HG03175 (cell line): ENCODE measurements at regions not wholly inside any gene's neighbourhood (a gene's known extent, or its start where the extent isn't known, plus 50 kb on each side); places are given as distances from the start of the nearest gene placed in this dataset.

Source experiments
- ATAC-seq: cut with Tn5 transposase; IDR thresholded peaks from one replicate; pipeline ENCODE4 v1.9.1; 2021; ENCODE audit warnings: mild to moderate bottlenecking, moderate library complexity; ENCODE audit not compliant: unreplicated experiment

DNA sequence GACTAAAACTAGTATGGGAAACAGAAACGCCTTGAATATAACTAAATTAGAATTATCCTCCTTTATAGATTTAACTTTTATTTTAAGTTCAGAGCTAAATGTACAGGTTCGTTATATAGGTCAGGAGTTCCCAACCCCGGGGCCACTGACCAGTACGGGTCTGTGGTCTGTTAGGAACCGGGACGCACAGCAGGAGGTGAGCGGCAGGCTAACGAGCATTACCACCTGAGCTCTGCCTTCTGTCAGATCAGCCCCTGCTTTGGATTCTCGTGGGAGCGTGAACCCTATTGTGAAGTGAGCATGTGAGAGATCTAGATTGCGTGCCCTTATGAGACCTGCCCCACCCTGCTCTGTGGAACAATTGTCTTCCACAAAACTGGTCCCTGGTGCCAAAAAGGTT, 51.0 kb downstream of the FAT4 start:
- no peak for ATAC-seq

DNA sequence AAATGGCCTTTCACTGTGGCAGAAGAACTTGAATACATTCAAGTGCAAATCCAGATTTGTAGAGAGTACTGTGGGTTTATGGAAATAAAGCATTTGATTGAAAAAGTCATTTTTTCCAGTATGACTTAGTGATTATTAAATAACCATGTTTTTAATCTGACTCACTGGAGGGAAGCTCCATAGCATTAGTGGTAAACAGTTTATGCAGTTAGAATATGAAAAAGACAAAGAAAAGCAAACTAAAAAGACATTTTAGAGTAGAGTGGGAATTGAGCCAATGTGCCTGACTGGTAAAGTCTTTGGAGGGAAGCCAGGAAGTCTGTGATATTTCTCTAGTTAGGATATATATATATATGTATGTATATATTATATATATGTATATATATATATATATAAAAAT, 53.4 kb downstream of the FAT4 start:
- no peak for ATAC-seq

DNA sequence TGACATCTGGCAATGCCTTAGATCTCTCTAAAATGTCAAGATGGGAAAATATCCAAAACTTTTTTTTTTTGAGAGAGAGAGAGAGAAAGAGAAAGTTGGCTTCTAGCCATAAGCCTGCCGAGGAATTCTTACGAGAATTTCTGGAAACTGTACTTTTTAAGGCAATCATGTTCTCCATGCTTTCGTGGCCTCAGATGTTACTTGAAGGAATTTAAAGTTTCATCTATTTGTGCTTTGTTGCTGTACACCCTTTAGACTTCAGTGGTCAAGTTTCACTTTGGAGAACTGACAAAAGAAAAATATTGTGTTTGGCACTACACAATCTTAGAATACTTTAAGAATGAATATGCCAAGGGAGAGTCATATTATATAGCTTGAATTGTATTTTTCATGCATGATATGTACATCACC, 53.9 kb downstream of the FAT4 start:
- no peak for ATAC-seq

DNA sequence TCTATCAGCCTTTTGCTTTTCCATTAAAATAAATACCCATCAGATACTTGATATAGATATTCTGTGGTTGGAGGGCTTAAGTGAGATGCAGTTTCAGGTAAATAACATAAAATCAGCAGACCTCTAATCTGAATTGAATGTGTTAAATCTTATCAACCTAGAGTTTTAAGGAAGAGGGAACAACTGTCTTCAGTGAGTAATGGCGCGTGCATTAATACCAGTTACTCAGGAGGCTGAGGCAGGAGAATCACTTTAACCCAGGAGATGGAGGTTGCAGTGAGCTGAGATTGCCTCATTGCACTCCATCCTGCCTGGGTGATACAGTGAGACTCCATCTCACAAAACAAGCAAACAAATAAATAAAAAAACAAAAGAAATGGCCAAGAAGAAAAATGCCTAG, 54.3 kb downstream of the FAT4 start:
- ATAC-seq, result no peak

DNA sequence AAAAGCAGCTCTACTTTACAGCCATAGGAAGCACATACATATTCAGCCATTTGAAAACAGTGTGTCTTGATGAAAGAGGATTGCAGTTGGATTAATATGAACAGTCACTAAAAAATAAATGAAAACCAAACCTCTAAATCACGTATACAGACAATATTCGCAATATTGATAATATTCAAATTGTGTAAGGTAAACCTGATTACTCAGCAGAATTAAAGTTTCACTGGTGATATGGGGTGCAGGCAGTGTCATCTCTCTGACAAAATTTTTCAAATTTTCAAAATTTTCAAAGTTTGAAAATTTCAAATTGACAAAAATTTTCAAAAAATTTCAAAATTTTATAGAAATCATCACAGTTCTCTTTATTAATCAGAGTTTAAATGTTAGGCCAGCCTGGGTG, 55.7 kb downstream of the FAT4 start:
- no peak for ATAC-seq

DNA sequence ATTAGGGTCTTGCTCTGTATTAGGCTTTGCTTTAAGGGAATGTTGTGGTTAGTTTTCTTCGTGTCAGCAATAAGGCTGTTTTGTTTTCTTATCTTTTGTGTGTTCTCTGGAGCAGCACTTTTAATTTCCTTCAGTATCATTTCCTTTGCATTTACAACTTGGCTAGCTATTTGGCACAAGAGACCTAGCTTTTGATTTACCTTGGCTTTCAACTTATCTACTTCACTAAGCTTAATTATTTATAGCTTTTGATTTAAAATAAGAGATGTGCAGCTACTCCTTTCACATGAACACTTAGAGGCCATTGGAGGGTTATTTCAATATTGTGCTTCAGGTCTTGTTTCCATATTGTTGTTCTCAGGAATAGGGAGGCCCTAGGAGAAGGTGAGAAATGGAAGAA, 68.2 kb downstream of the FAT4 start:
- no peak for ATAC-seq

DNA sequence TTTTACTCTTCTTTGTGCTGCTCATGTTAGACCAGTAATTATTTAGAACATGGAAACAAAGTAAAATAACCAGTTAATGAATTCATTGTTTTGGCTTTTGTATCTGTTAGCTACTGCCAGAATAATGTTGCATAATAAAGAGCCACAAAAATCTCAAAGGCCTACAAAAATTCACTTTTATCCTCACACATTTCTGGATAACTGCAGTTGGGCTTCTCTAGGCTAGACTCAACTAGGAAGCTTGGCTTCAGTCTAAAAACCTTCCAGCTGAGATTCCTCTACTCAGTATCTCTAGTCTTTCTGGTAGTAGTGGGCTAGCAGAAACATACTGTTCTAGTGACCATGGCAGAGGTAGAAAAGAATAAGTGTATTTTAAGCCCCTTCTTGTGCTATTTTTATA, 73.0 kb downstream of the FAT4 start:
- no peak for ATAC-seq

DNA sequence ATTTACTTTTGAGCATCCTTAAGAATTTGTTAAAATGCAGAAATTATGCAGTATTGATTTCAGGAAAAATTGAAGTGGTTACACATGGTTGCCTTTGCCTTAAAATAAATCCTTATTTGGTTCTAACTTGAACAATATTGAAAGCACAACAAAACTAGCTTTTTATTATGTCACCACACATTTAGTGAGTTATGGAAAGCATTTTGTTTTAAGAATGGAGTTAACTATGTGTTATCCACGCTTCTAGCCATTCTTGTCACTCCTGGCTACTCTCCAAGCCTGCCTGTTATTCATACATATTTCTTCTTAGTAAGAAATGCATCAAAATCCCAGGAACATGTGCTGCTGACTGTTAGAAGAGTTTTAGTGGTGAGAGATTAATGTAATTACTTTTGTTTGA, 73.9 kb downstream of the FAT4 start:
- ATAC-seq, result no peak

DNA sequence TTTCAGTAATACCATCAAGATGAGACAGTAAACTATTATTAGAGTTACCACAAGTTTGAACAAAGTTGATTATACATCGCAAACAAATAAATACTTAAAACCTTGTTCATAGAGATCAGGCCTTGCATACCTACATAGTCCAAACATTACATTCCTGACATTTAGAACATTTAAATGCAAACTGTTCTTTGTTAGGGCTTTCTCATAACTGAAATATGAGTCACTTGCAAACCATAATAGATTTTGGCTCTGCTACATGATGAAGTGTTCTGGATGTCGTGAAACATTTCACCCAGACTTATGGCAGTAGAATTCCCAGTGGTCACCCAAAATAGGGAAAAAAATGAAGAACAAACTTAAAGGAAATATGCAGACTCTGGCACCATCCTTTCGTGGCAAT, 75.0 kb downstream of the FAT4 start:
- ATAC-seq, result no peak

DNA sequence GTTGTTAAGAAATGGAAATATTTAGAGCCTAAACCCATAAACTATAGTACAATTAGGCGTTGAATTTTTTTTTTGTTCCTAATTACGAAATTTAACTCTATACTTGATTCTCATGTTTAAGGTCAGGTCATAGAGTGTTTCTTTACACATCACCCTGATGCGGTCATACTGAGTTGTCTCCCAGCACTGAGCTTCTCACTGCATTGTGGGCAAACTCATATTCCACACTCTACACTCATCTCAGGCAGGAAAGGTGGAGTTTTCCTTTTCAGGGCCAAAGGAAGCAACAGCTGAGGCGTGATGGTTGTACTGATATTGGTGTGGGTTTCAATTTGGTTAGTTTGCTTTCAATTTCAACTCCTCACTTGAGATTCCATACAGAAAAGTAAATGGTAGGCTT, 75.4 kb downstream of the FAT4 start:
- ATAC-seq, result no peak

DNA sequence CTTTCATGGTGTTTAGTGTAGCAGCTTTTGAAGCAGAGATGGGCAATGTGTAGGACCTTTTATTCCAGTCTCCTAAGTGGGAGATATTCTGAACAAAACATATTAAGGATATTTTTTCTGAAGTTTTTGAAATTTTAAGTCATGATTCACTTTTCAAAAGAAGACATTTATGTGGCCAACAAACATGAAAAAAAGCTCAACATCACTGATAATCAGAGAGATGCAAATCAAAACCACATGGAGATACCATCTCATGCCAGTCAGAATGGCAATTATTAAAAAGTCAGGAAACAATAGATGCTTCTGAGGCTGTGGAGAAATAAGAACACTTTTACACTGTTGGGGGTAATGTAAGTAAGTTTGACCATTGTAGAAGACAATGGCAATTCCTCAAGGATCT, 76.0 kb downstream of the FAT4 start:
- ATAC-seq, result no peak

DNA sequence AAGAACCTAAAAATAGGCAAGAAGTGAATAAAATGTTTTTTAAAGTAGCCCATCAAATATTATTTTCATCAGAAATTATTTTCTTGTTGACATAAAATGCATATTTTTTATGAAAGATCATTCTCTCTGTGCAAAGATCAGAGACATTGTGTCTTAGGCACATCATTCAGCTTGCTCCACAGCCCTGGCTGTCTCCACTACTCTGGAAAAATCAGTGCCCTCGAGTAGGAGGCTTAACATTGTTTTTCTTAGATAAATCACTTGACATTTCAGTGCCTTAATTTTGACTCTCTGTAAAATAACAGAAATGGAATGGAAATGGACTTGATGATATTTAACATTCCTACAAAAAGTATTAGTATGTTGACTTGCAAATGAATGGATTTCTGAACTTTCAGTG, 77.9 kb downstream of the FAT4 start:
- no peak for ATAC-seq

DNA sequence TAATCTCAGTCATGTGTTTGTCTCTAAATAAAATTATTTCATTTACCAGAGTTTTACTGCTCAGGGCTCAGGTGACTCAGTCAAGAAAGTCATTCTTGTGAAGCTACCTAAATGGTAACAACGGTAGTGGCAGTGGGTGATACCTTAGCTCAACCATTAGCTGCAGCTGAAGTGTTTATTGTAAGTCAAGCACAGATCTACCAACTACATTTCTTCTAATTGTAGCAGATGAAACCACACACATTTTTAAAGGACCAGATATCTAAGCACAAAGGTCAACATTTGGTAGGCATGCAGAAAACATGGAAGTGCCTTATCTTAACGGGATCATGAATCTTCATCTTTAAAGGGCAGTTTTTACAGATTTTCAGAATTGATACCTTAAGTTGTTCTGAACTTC, 79.1 kb downstream of the FAT4 start:
- ATAC-seq, result no peak

DNA sequence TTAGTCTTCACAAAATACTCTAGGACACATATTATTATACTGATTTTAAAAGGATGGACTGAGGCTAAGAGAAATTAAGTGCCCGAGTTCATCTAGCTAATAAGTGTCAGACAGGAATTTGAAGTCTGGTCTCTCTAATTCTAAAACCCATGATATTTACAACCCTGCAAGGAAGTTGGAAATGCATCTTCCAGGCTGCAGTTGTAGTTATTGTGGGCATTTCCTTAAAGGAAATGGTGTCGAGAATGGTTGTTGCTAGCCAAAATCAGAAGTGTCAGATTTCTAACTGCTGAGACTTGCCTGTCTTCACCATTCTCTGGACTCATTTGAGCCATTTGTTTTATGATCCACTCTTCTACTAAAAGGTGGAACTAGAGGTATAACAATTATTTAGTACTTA, 82.5 kb downstream of the FAT4 start:
- no peak for ATAC-seq

DNA sequence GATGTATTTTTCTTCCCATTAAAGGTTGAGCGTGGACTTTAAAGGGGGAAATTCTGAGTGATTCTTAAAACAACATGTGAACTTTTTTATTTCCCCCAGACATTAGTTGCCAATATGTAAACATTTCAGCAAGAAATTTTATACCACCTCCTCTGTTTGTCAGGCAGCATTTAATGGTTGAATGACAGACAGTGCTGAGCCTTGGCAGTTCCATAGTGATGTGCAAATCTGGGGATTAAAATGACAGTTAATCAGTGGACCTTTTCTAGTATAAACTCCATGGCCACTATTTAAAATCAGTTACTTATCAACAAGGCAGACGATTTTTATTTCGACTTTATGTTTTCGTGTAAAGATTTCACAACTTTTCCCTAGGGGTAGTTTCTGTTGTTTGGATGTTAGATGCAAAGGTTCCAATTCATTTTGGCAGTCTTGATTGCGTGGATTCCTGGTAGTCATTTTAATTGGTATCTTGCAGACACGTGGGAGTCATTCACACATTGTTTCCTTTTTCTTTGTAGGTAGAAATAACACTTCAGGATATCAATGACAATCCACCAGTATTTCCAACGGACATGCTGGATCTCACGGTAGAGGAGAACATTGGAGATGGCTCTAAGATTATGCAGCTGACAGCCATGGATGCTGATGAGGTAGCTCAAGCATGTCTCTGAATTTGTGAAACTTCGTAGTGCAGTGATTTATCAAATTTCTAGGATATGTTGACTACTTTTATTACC, 83.7 kb downstream of the FAT4 start:
- ATAC-seq, result no peak

DNA sequence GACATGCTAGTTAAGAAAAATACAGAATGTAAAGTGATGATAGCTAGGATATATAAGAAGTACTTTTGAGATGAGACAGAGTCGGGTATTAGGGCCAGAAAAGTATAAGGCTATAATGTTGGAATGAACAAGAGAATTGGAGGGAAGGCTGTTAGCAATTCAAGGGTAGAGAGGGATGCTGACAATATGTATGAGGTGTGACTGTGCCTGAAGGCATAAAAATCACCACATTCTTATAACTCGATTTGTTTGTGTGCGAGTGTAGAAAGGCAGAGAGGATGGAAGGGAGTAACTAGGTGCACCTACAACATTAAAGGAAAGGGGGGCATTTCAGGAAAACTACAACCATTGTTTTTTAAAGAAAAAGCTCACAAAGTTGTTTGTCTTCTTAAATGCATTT, 86.0 kb downstream of the FAT4 start:
- no peak for ATAC-seq

DNA sequence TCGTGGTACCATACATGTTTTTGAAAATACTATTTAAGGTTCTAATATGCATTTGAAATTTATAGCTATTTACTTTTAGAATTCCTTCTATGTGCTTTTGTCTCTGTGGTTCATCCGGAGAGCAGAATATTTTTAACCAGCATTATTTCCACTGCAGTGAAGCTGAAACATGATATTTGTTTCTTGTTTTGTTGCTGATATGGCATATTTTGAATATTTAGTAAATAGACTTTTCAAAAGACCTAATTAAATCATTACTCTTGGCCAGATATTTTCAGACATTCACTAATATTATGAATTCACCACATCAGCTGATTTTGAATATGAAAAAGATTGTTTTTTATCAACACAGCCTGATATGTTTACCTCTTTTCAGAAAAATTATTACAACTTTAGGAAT, 87.0 kb downstream of the FAT4 start:
- no peak for ATAC-seq

DNA sequence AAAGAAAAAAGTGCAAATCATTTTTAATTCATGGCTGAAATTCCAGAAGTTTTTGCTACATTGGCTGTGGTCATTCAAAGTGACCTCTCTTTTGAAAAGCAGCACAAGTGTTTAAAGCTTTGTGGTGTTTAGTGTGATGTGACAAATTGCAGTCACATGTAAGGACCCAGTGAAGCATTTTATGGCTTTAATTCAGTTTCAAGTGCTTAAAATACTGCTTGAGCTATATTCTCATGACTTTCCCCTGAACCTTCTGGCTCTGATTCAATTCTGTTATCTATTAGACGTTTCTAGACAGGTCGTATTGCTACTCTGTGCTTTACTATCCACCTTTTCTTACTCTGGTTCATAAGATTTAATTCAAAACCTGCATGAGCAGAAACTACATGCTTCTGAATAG, 105.8 kb downstream of the FAT4 start:
- ATAC-seq, result no peak

DNA sequence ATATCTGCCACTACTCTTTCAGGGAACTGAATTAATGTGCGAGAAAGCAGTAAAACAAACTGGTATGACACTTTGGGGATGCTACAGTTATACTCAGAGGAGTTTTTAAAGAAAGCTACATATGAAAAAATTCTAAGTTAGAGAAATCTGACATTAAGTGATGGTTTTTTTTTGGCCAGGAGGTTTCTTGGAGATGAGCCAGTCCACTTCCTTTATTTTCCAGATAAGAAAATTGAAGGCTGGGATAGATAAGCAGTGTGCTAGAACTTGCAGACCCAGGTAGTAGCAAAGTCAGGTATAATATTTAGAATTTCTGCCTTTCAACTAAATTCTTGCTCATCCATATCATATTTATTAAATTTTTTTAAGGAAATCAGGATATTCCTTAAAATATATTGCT, 106.8 kb downstream of the FAT4 start:
- ATAC-seq, result no peak

DNA sequence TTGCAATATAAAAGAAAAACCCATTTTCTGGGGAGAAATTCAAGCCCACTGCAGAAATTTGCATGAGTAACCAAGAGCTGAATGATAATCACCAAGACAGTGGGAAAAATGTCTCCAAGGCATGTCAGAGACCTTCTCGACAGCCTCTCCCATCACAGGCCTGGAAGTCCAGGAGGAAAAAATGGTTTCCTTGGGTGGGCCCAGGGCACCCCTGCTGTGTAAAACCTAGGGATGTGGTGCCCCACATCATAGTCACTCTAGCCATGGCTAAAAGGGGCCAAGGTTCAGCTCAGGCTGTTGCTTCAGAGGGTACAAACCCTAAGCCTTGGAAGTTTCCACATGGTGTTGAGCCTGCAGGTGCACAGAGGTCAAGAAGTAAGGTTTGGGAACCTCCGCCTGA, 108.4 kb downstream of the FAT4 start:
- no peak for ATAC-seq

DNA sequence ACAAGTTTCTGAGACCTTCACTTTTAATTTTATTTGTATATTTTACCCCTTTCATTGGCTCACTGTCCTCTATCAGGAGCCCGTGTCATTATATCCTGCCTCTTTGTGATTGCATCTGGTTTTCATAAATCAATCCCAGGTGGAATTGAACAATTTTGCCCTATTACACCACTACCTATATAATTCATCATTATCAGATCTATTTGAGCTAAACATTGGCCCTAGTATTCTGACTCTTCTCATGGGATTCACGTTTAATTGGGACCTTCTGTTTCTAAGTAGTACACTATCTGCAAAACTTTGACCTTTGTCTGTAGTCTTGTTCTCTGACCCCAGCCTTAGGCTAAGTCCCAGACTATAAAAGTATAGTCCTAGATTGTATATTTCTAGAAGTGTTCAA, 114.1 kb downstream of the FAT4 start:
- ATAC-seq, result no peak

DNA sequence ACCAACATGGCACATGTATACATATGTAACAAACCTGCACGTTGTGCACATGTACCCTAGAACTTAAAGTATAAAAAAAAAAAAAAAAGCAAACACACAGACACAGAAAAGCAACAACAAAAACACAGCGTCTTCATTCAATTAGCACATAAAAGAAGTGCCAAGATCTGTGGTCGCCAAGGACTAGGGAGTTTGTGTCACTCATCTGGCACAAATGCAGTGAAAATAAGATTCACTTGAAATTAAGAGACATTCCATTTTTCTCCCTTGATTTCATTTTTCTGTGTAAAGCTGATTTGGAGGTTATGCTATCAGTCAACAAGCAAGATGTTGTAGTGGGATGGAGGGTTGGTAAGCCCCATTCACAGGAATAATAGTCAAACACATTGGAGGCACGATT, 115.3 kb downstream of the FAT4 start:
- no peak for ATAC-seq

DNA sequence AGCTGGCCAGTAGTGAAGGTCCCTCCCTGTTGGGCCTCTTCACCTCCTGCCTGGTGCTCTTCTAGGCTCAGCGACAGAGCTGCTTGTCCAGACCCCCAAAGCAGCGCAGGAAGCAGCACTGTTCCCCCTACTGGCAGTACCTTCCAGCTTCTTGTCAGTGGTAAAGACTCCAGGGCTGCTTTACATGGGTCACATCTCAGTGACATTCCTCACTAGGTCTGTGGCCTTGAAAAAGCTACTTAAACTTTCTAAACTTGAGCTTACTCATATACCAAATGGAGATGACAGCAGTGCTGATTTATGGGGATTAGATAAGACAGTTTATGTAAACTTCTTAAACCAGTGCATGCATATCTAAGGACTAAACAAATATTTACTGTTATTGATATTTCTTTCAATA, 117.3 kb downstream of the FAT4 start:
- ATAC-seq, result no peak

DNA sequence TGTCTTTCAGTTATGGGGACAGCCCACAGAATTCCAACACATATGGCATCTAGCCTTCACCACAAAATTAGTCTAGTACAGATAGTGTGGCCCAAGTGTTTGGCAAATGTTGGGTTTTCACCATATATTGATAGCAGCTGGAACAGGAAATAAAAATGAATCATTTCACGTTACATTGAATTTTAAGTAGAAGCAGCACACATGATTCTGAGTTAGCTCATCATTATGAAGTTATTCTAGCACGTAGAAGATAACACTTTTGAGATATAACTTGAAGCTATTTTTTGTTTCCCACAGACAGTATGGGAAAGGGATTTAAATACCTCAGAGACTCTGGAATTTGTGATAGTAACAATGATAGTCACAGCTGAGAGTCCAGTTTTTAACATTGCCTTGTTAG, 118.7 kb downstream of the FAT4 start:
- ATAC-seq, result no peak
